SU-DHL-6 (cell line): ENCODE measurements at regions not wholly inside any gene's neighbourhood (a gene's known extent, or its start where the extent isn't known, plus 50 kb on each side); places are given as distances from the start of the nearest gene placed in this dataset.

ENCODE experiments used
- CTCF ChIP-seq: fragments of 200-600 bp; sonication (generic); IDR thresholded peaks from one replicate; pipeline ENCODE4 v1.5.1; 2017; ENCODE audit warnings: antibody characterized with exemption, mild to moderate bottlenecking, low read length, moderate library complexity; ENCODE audit not compliant: insufficient read depth, poor library complexity, severe bottlenecking
- EZH2phosphoT487 ChIP-seq: fragments of 200-600 bp; sonication (generic), shearing (Covaris generic); conservative IDR thresholded peaks from 2 replicates; pipeline ENCODE4 v1.6.1; 2018; ENCODE audit warnings: mild to moderate bottlenecking, antibody characterized with exemption, low read length, moderate library complexity, mixed read lengths

DNA sequence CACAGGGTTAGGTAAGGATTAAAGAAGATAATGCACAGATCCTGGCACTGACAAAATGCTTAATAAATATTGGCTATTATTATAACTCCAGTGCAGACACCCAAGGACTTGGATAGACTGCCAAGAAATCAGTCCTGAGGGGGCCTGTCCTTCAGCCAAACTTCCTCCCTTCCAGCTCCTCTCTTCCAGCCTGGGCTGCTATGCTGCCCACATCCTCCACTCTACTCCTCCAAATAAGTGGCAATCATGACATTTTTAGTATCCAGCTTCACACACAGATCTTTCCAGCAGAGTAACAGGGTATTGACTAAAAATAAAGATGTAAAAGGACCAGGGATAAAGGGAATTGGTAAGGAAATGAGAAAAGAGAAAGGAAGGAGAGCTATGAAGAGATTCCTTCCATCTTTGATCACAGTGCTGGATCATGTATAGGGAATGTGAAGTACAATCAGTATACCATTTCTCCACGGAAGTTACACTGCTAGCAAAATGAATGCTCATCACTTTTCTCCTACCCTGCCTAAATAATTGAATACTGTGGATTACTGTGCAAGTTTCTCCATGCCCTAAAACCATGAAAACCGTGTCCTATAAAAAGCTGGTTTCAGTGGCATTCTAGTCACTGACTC, 136.0 kb upstream of the OSMR start:
- TF ChIP-seq CTCF (no peak), EZH2phosphoT487 (no peak)
